Glutamatergic neuron (in vitro differentiated cells): ENCODE measurements at regions not wholly inside any gene's neighbourhood (a gene's known extent, or its start where the extent isn't known, plus 50 kb on each side); places are given as distances from the start of the nearest gene placed in this dataset.

Experiments used
- DNase-seq: peaks from one replicate; pipeline ENCODE4 v3.0.0; 2022
- H3K27ac Mint-ChIP-seq: one replicate; pipeline ENCODE4 v1.8.0; 2020; ENCODE audit warnings: mild to moderate bottlenecking, mixed read lengths, inconsistent platforms; ENCODE audit not compliant: unreplicated experiment
- H3K27me3 Mint-ChIP-seq: one replicate; pipeline ENCODE4 v1.8.0; 2020; ENCODE audit warnings: mild to moderate bottlenecking, moderate library complexity, mixed read lengths, inconsistent platforms; ENCODE audit not compliant: unreplicated experiment
- H3K36me3 Mint-ChIP-seq: one replicate; pipeline ENCODE4 v1.8.0; 2020; ENCODE audit warnings: mild to moderate bottlenecking, mixed read lengths, inconsistent platforms; ENCODE audit not compliant: unreplicated experiment
- H3K4me1 Mint-ChIP-seq: one replicate; pipeline ENCODE4 v1.8.0; 2020; ENCODE audit warnings: mild to moderate bottlenecking, low read depth, mixed read lengths, inconsistent platforms; ENCODE audit not compliant: unreplicated experiment
- H3K4me3 Mint-ChIP-seq: one replicate; pipeline ENCODE4 v1.8.0; 2020; ENCODE audit warnings: mild to moderate bottlenecking, mixed read lengths, inconsistent platforms; ENCODE audit not compliant: unreplicated experiment
- H3K9me3 Mint-ChIP-seq: one replicate; pipeline ENCODE4 v1.8.0; 2020; ENCODE audit warnings: mild to moderate bottlenecking, moderate library complexity, mixed read lengths, inconsistent platforms; ENCODE audit not compliant: unreplicated experiment
- TF ChIP-seq, protein P1 (sequence below): fragments of 200-600 bp; sonication (generic); IDR thresholded peaks from one replicate; pipeline ENCODE4 v1.5.0; 2021; ENCODE audit not compliant: partially characterized antibody, unreplicated experiment

DNA sequence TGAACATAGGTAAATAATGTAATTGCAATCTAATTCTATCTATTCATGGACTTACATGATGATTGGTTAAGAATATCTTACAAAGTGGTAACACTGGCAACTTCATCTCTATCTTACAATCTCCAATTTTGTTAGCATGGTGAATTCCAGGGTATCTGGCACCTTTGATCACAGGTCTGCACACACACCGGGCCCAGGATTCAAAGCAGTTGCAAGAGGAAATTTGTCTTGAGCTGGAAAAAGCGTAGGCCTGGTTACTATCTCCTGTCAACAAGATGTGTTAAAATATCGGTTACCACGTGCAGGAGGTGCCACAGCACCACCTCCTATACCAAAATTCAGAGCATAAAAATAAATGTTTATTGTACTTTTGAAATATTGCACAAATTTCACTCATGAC is 2428.4 kb downstream of the PCDH9 start:
- no peaks in the 10 kb centered on the region for H3K4me1 Mint-ChIP-seq

DNA sequence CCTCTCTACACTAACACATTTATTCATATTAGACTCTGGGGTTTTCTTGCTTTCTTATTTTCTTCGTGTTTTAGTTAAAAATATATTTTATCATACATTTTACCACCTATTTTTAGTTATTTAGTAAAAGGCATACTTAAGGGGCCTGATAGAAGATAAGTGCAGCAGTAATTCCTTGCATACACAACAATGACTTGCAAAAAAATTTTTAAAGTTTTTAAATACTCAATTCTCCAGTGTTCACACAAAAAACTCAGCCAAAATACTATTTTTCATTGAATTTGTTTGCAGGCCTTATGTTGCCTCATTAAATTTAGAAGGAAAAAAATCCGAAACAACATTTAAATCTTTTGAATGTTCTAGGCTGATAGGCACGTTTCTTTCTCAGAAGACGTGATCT is 2431.7 kb downstream of the PCDH9 start:
- Mint-ChIP-seq H3K4me1 (no peaks in the 10 kb centered on the region), H3K27ac (no peak overlapping the region), H3K9me3 (no peaks in the 10 kb centered on the region), H3K36me3 (no peaks in the 10 kb centered on the region), H3K27me3 (no peaks in the 10 kb centered on the region), H3K4me3 (no peak overlapping the region)
- TF ChIP-seq, protein P1, sequence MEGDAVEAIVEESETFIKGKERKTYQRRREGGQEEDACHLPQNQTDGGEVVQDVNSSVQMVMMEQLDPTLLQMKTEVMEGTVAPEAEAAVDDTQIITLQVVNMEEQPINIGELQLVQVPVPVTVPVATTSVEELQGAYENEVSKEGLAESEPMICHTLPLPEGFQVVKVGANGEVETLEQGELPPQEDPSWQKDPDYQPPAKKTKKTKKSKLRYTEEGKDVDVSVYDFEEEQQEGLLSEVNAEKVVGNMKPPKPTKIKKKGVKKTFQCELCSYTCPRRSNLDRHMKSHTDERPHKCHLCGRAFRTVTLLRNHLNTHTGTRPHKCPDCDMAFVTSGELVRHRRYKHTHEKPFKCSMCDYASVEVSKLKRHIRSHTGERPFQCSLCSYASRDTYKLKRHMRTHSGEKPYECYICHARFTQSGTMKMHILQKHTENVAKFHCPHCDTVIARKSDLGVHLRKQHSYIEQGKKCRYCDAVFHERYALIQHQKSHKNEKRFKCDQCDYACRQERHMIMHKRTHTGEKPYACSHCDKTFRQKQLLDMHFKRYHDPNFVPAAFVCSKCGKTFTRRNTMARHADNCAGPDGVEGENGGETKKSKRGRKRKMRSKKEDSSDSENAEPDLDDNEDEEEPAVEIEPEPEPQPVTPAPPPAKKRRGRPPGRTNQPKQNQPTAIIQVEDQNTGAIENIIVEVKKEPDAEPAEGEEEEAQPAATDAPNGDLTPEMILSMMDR, result no peak
- DNase-seq, result no peak

More for the DNA sequence above, 2428.4 kb downstream of the PCDH9 start:
- no peak overlapping the region for H3K27ac Mint-ChIP-seq
- no peak for DNase-seq
- no peaks in the 10 kb centered on the region for H3K27me3 Mint-ChIP-seq
- TF ChIP-seq, protein P1, result no peak
- no peaks in the 10 kb centered on the region for H3K36me3 Mint-ChIP-seq
- no peak overlapping the region for H3K4me3 Mint-ChIP-seq
- H3K9me3 Mint-ChIP-seq, result no peaks in the 10 kb centered on the region

DNA sequence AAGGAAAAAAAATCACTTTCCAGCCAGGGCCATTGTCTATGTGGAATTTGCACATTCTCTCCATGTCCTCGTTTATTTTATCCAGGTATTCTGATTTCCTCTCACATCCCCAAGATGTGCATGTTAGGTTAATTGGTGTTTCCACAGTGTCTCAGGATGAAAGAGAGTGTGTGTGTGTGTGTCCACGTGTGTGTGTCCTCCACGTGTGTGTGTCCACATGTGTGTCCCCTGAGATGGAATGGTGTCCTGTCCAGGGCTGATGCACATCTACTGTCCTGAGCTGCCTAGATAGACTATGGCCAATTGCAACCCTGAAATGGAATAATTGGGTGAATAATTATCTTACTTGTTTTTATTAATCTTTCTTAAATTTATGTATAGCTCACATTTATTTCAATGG is 2436.5 kb downstream of the PCDH9 start:
- Mint-ChIP-seq H3K27ac (no peak overlapping the region), H3K4me1 (no peaks in the 10 kb centered on the region), H3K4me3 (no peak overlapping the region), H3K27me3 (no peaks in the 10 kb centered on the region), H3K9me3 (no peaks in the 10 kb centered on the region), H3K36me3 (no peaks in the 10 kb centered on the region)
- no peak for DNase-seq
- TF ChIP-seq, protein P1, result no peak

GRCh38 chr13:64793131-64793530 is 2437.0 kb downstream of the PCDH9 start:
- no peaks in the 10 kb centered on the region for H3K9me3 Mint-ChIP-seq
- no peak for DNase-seq
- no peaks in the 10 kb centered on the region for H3K36me3 Mint-ChIP-seq
- TF ChIP-seq, protein P1, result no peak
- no peak overlapping the region for H3K4me3 Mint-ChIP-seq
- no peaks in the 10 kb centered on the region for H3K4me1 Mint-ChIP-seq
- H3K27ac Mint-ChIP-seq, result no peak overlapping the region
- H3K27me3 Mint-ChIP-seq, result no peaks in the 10 kb centered on the region

DNA sequence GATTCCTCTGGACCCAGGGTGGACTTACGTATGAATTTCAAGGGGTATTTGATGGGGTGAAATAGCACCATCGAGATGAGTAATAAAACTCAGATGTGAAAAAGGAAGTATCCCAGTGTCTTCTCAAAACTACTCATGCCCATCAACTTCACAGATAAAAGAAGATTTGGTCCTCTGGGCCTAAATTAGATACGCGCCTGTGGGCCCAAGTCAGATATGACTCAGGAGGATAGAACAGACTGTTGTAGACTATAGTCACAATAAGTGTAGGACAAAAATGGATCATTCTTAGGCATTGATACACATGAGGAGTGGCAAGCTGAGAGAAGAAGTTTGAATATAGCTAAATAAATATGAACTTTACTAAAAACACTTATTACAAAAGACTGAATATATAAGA is 2438.8 kb downstream of the PCDH9 start:
- Mint-ChIP-seq H3K27me3 (no peaks in the 10 kb centered on the region), H3K4me3 (no peak overlapping the region), H3K36me3 (no peaks in the 10 kb centered on the region), H3K4me1 (no peaks in the 10 kb centered on the region), H3K27ac (no peak overlapping the region), H3K9me3 (no peaks in the 10 kb centered on the region)
- DNase-seq, result no peak
- TF ChIP-seq, protein P1, result no peak
